Thoracic aorta (tissue), 2 donors: ENCODE measurements at regions not wholly inside any gene's neighbourhood (a gene's known extent, or its start where the extent isn't known, plus 50 kb on each side); places are given as distances from the start of the nearest gene placed in this dataset.
"Not testable (repeated sequence)": the region's sequence is repeated elsewhere in the genome, so short reads cannot be mapped to it uniquely, and the experiment has no call there.

Experiments
- ATAC-seq: fragments of 150-250 bp; one replicate; pipeline ENCODE4 v1.8.0; 2017; ENCODE audit warnings: low read depth; ENCODE audit not compliant: insufficient number of reproducible peaks, low FRiP score
- DNase-seq: peaks from one replicate; pipeline ENCODE4 v3.0.0-alpha.2; 2020; ENCODE audit warnings: low spot score
- H3K27ac ChIP-seq, 2 donors: fragments of 200-600 bp; sonication (generic); 1 replicate in 1 of 2; 2 replicates in 1 of 2; pipeline ENCODE4 v1.5.1; 2016; ENCODE audit warnings: mild to moderate bottlenecking in 2 of 2, moderate library complexity in 2 of 2
- H3K27me3 ChIP-seq: fragments of 200-600 bp; sonication (generic); replicated peaks from 2 replicates; pipeline ENCODE4 v1.6.0; 2016; ENCODE audit warnings: mild to moderate bottlenecking; ENCODE audit not compliant: insufficient read depth
- H3K36me3 ChIP-seq: fragments of 200-600 bp; sonication (generic); one replicate; pipeline ENCODE4 v1.5.1; 2016
- H3K4me1 ChIP-seq, 2 donors: fragments of 200-600 bp; sonication (generic); 1 replicate in 1 of 2; 2 replicates in 1 of 2; pipeline versions ENCODE4 v1.5.1 to v1.6.0; 2016; ENCODE audit warnings: low read depth in 2 of 2, mild to moderate bottlenecking in 1 of 2; ENCODE audit not compliant: control insufficient read depth in 1 of 2
- H3K4me3 ChIP-seq: fragments of 200-600 bp; sonication (generic); 2 replicates; pipeline ENCODE4 v1.5.1; 2016; ENCODE audit warnings: mild to moderate bottlenecking
- H3K9me3 ChIP-seq: fragments of 200-600 bp; sonication (generic); 2 replicates; pipeline ENCODE4 v1.5.1; 2016
- CTCF ChIP-seq: fragments of 200-600 bp; sonication (generic); IDR thresholded peaks from one replicate; pipeline ENCODE4 v1.5.1; 2019; ENCODE audit warnings: antibody characterized with exemption

GRCh38 chr6:102813489-102814275 is 1420.2 kb downstream of the GRIK2 start:
- H3K27me3 ChIP-seq: no peaks in the 10 kb centered on the region
- DNase-seq (no peak), ATAC-seq (no peak)
- H3K4me3 ChIP-seq: no peak overlapping the region
- no peaks in the 10 kb centered on the region for H3K9me3 ChIP-seq
- no peak for TF ChIP-seq CTCF
- no peaks in the 10 kb centered on the region for H3K4me1 ChIP-seq
- no peak overlapping the region for H3K27ac ChIP-seq
- H3K36me3 ChIP-seq: no peaks in the 10 kb centered on the region

GRCh38 chr6:102812242-102812641 is 1418.7 kb downstream of the GRIK2 start:
- no peaks in the 10 kb centered on the region for H3K4me1 ChIP-seq
- TF ChIP-seq CTCF: no peak
- H3K36me3 ChIP-seq: no peaks in the 10 kb centered on the region
- H3K27me3 ChIP-seq: no peaks in the 10 kb centered on the region
- no peak overlapping the region for H3K27ac ChIP-seq
- H3K4me3 ChIP-seq: no peak overlapping the region
- H3K9me3 ChIP-seq: no peaks in the 10 kb centered on the region
- DNase-seq: no peak
- ATAC-seq: no peak

GRCh38 chr6:102808944-102809505 is 1415.5 kb downstream of the GRIK2 start:
- H3K9me3 ChIP-seq, ATAC-seq, H3K36me3 ChIP-seq, H3K27me3 ChIP-seq, H3K4me1 ChIP-seq, H3K27ac ChIP-seq, H3K4me3 ChIP-seq, DNase-seq: not testable (repeated sequence)

GRCh38 chr6:102799051-102799450 is 1405.5 kb downstream of the GRIK2 start:
- H3K4me3 ChIP-seq: peak overlapping the region; percentile 17
- no peaks in the 10 kb centered on the region for H3K4me1 ChIP-seq
- no peaks in the 10 kb centered on the region for H3K9me3 ChIP-seq
- DNase-seq (no peak), ATAC-seq (no peak)
- no peak for TF ChIP-seq CTCF
- no peak overlapping the region for H3K27ac ChIP-seq
- H3K36me3 ChIP-seq: no peaks in the 10 kb centered on the region
- no peaks in the 10 kb centered on the region for H3K27me3 ChIP-seq

GRCh38 chr6:102798636-102799035 is 1405.1 kb downstream of the GRIK2 start:
- Histone ChIP-seq H3K4me1 (no peaks in the 10 kb centered on the region), H3K9me3 (no peaks in the 10 kb centered on the region), H3K27me3 (no peaks in the 10 kb centered on the region), H3K27ac (no peak overlapping the region), H3K36me3 (no peaks in the 10 kb centered on the region), H3K4me3 (peak overlapping the region; percentile 17)
- no peak for TF ChIP-seq CTCF
- no peak for DNase-seq
- no peak for ATAC-seq
